IMR-90 (cell line): ENCODE measurements at regions not wholly inside any gene's neighbourhood (a gene's known extent, or its start where the extent isn't known, plus 50 kb on each side); places are given as distances from the start of the nearest gene placed in this dataset.

ENCODE experiments used
- ATAC-seq: fragments of 200-7000 bp; cut with Tn5 transposase; 2 replicates; pipeline ENCODE4 v1.9.1; 2020; ENCODE audit warnings: low read depth, mild to moderate bottlenecking, moderate library complexity
- BruUV-seq: library from RNA; stranded (reverse); fragments of 400-500 nt; replicated peaks from 2 replicates; lab custom pipeline; 2021; lab: Mats Ljungman, UMichigan
- CTCF ChIA-PET: fragments of 300-600 bp; formaldehyde crosslinking; extraction: SDS; loops from one replicate; lab custom pipeline; 2021; ENCODE audit warnings: antibody characterized with exemption; lab: Yijun Ruan, JAX
- POLR2A ChIA-PET: fragments of 300-600 bp; sonication (Branson Sonifier 250); formaldehyde crosslinking; loops from one replicate; lab custom pipeline; 2022; ENCODE audit warnings: antibody characterized with exemption; ENCODE audit not compliant: unreplicated experiment; lab: Charles Lee
- DNase-seq: peaks from one replicate; pipeline ENCODE4 v3.0.0; 2013
- H2AFZ ChIP-seq: replicated peaks from 2 replicates; pipeline ENCODE3; 2013; ENCODE audit warnings: low read length, mild to moderate bottlenecking; ENCODE audit not compliant: poor library complexity
- H2AK5ac ChIP-seq: 2 replicates; pipeline ENCODE4 v1.6.1; 2013; ENCODE audit warnings: low read depth, low read length, inconsistent platforms
- H2AK9ac ChIP-seq: replicated peaks from 2 replicates; pipeline ENCODE3; 2013; ENCODE audit warnings: mild to moderate bottlenecking, low read depth, low read length, moderate library complexity; ENCODE audit not compliant: poor library complexity
- H2BK120ac ChIP-seq: 2 replicates; pipeline ENCODE4 v1.6.1; 2013; ENCODE audit warnings: low read depth, low read length, inconsistent platforms
- H2BK15ac ChIP-seq: 3 replicates; pipeline ENCODE4 v1.6.1; 2013; ENCODE audit warnings: low read depth, low read length, inconsistent platforms
- H2BK20ac ChIP-seq: 2 replicates; pipeline ENCODE4 v1.6.1; 2013; ENCODE audit warnings: low read depth, mild to moderate bottlenecking, inconsistent platforms, low read length, moderate library complexity
- H2BK5ac ChIP-seq: 2 replicates; pipeline ENCODE4 v1.6.1; 2013; ENCODE audit warnings: mild to moderate bottlenecking, low read depth, low read length, inconsistent platforms; ENCODE audit not compliant: poor library complexity, severe bottlenecking
- H3K14ac ChIP-seq: replicated peaks from 2 replicates; pipeline ENCODE4 v1.6.1; 2013; ENCODE audit warnings: low read depth, low read length, inconsistent platforms
- H3K18ac ChIP-seq: 2 replicates; pipeline ENCODE4 v1.6.1; 2013; ENCODE audit warnings: low read depth, low read length, control low read depth
- H3K23ac ChIP-seq: 2 replicates; pipeline ENCODE4 v1.6.1; 2013; ENCODE audit warnings: low read depth, low read length, inconsistent platforms
- H3K27ac ChIP-seq: 2 replicates; pipeline ENCODE4 v1.5.1; 2013; ENCODE audit warnings: mild to moderate bottlenecking, control low read depth, low read length; ENCODE audit not compliant: insufficient read depth
- H3K27me3 ChIP-seq: 2 replicates; pipeline ENCODE4 v1.6.1; 2013; ENCODE audit warnings: low read length; ENCODE audit not compliant: control insufficient read depth, insufficient read depth
- H3K36me3 ChIP-seq: 2 replicates; pipeline ENCODE4 v1.6.1; 2013; ENCODE audit warnings: low read length, mixed read lengths; ENCODE audit not compliant: control insufficient read depth, insufficient read depth
- H3K4ac ChIP-seq: 2 replicates; pipeline ENCODE4 v1.6.1; 2013; ENCODE audit warnings: low read depth, low read length, inconsistent platforms
- H3K4me1 ChIP-seq: 2 replicates; pipeline ENCODE4 v1.6.1; 2013; ENCODE audit warnings: low read length, mixed read lengths; ENCODE audit not compliant: control insufficient read depth, insufficient read depth
- H3K4me2 ChIP-seq: 2 replicates; pipeline ENCODE4 v1.6.1; 2013; ENCODE audit warnings: low read depth, mild to moderate bottlenecking, control low read depth, low read length, moderate library complexity
- H3K4me3 ChIP-seq: 2 replicates; pipeline ENCODE4 v1.5.1; 2013; ENCODE audit warnings: low read depth, mild to moderate bottlenecking, control low read depth, low read length, moderate library complexity; ENCODE audit not compliant: insufficient read depth
- H3K56ac ChIP-seq: 2 replicates; pipeline ENCODE4 v1.6.1; 2013; ENCODE audit warnings: low read length, inconsistent platforms; ENCODE audit not compliant: insufficient read depth; ENCODE audit errors: extremely low read depth
- H3K79me1 ChIP-seq, 2 experiments: 2 replicates each; pipeline ENCODE4 v1.6.1; 2013; ENCODE audit warnings: low read length in 2 of 2, inconsistent platforms in 1 of 2, low read depth in 1 of 2
- H3K9ac ChIP-seq: 2 replicates; pipeline ENCODE4 v1.6.1; 2013; ENCODE audit warnings: low read depth, low read length, control low read depth
- H3K9me1 ChIP-seq: 2 replicates; pipeline ENCODE4 v1.6.1; 2013; ENCODE audit warnings: low read length, inconsistent platforms; ENCODE audit not compliant: insufficient read depth
- H3K9me3 ChIP-seq: 2 replicates; pipeline ENCODE4 v1.6.1; 2013; ENCODE audit warnings: low read length; ENCODE audit not compliant: control insufficient read depth, insufficient read depth
- H4K20me1 ChIP-seq: 2 replicates; pipeline ENCODE4 v1.6.1; 2013; ENCODE audit warnings: low read length, inconsistent platforms; ENCODE audit not compliant: insufficient read depth
- H4K5ac ChIP-seq: 2 replicates; pipeline ENCODE4 v1.6.1; 2013; ENCODE audit warnings: mild to moderate bottlenecking, low read depth, low read length, control low read depth
- H4K8ac ChIP-seq, 2 experiments: 2 replicates each; pipeline ENCODE4 v1.6.1; 2013; ENCODE audit warnings: low read depth in 2 of 2, low read length in 2 of 2, control low read depth in 1 of 2, inconsistent platforms in 1 of 2
- H4K91ac ChIP-seq: 2 replicates; pipeline ENCODE4 v1.6.1; 2013; ENCODE audit warnings: low read depth, low read length, inconsistent platforms; ENCODE audit not compliant: insufficient read depth
- CTCF ChIP-seq: conservative IDR thresholded peaks from 2 replicates; pipeline ENCODE4 v1.5.1; 2012; ENCODE audit warnings: mild to moderate bottlenecking, low read depth, low read length, improper control_type of control experiment
- NFE2L2 ChIP-seq: fragments of 150-350 bp; IDR thresholded peaks from 2 replicates; pipeline ENCODE4 v1.6.1; 2016; ENCODE audit warnings: low read depth, mild to moderate bottlenecking, low read length
- RAD21 ChIP-seq: IDR thresholded peaks from 2 replicates; pipeline ENCODE4 v1.6.1; 2012; ENCODE audit warnings: low read length, improper control_type of control experiment
- WGBS, 2 experiments: methylation state at CpG; one replicate each; pipeline versions ENCODE4 v1.1.5 to v1.1.7; 2013; ENCODE audit warnings: missing lambda C conversion rate in 2 of 2; ENCODE audit not compliant: insufficient read length in 1 of 2; ENCODE audit errors: extremely low coverage in 2 of 2; 5-methylcytosine and 5-hydroxymethylcytosine counted together
- dilution Hi-C: fragments of 300-500 bp; cut with HindIII; formaldehyde crosslinking; loops from one replicate; pipeline ENCODE4 v1.14.3; 2018; ENCODE audit warnings: low sequenced_read_pairs; ENCODE audit not compliant: unreplicated experiment
- in situ Hi-C: fragments of 300-500 bp; cut with MboI; formaldehyde crosslinking; loops from 3 replicates; pipeline ENCODE4 v1.14.3; 2019; ENCODE audit warnings: low sequenced_read_pairs, inconsistent platforms, mixed read lengths
- intact Hi-C: fragments of 100-400 bp; cut with micrococcal nuclease; formaldehyde crosslinking; loops from 2 replicates; pipeline ENCODE4 v1.10.0; 2022
- TF ChIP-seq, protein P1 (sequence below): fragments of 150-350 bp; IDR thresholded peaks from 2 replicates; pipeline ENCODE4 v1.6.1; 2016; ENCODE audit warnings: low read depth, mild to moderate bottlenecking, low read length, moderate library complexity, borderline replicate concordance

- Histone ChIP-seq H3K4me1 (no peaks in the 10 kb centered on the region), H2BK15ac (no peak overlapping the region), H2BK20ac (no peak overlapping the region), H3K4me3 (no peak overlapping the region), H3K4ac (no peak overlapping the region), H3K9ac (no peak overlapping the region), H2AK5ac (no peak overlapping the region), H3K9me1 (no peaks in the 10 kb centered on the region), H2BK120ac (no peak overlapping the region), H3K56ac (no peak overlapping the region), H3K27me3 (no peaks in the 10 kb centered on the region), H2AK9ac (no peak overlapping the region), H4K5ac (no peak overlapping the region), H3K14ac (no peak overlapping the region), H3K9me3 (no peaks in the 10 kb centered on the region), H3K23ac (no peak overlapping the region), H4K8ac (no peak overlapping the region), H3K27ac (no peak overlapping the region), H2BK5ac (no peak overlapping the region), H3K4me2 (no peak overlapping the region), H3K18ac (no peak overlapping the region), H3K79me1 (no peaks in the 10 kb centered on the region), H4K20me1 (no peaks in the 10 kb centered on the region), H3K36me3 (no peaks in the 10 kb centered on the region), H4K91ac (no peak overlapping the region), H2AFZ (no peak overlapping the region)
- dilution Hi-C loops = no loop called here
- ATAC-seq (no peak), DNase-seq (no peak)
- in situ Hi-C loops = loop anchor here (5.0 kb wide), 1 partner anchor 437 kb away; no protein-coding TSS in a partner anchor
- ChIA-PET POLR2A (no interaction called here), CTCF (no interaction called here)
- no peak for TF ChIP-seq CTCF
- TF ChIP-seq, protein P1, sequence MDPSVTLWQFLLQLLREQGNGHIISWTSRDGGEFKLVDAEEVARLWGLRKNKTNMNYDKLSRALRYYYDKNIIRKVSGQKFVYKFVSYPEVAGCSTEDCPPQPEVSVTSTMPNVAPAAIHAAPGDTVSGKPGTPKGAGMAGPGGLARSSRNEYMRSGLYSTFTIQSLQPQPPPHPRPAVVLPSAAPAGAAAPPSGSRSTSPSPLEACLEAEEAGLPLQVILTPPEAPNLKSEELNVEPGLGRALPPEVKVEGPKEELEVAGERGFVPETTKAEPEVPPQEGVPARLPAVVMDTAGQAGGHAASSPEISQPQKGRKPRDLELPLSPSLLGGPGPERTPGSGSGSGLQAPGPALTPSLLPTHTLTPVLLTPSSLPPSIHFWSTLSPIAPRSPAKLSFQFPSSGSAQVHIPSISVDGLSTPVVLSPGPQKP = no peak
- TF ChIP-seq NFE2L2 = no peak
- TF ChIP-seq RAD21 = no peak
- intact Hi-C loops = no loop called here
- no CpG with 5 or more reads among the region's 6 CpGs for WGBS, 2 experiments
- no TSS peak for BruUV-seq
These were observed 331.6 kb downstream of the DUSP6 start for GRCh38 chr12:89020689-89021088.
